ENCODE measurements at regions not wholly inside any gene's neighbourhood (a gene's known extent, or its start where the extent isn't known, plus 50 kb on each side); places are given as distances from the start of the nearest gene placed in this dataset.

- no peak for TF ChIP-seq CTCF (IDR thresholded peaks at IDR 0.05 in 8 of 11, conservative IDR thresholded peaks at IDR 0.05 in 3 of 11)
- TF ChIP-seq POLR2A (IDR thresholded peaks at IDR 0.05) = no peak
These were observed 468.4 kb downstream of the FOXO1 start for GRCh38 chr13:40197936-40198595.
